IMR-90 (cell line): ENCODE measurements at regions not wholly inside any gene's neighbourhood (a gene's known extent, or its start where the extent isn't known, plus 50 kb on each side); places are given as distances from the start of the nearest gene placed in this dataset.

ENCODE experiments used
- ATAC-seq: fragments of 200-7000 bp; cut with Tn5 transposase; 2 replicates; pipeline ENCODE4 v1.9.1; 2020; ENCODE audit warnings: low read depth, mild to moderate bottlenecking, moderate library complexity
- BruUV-seq: library from RNA; stranded (reverse); fragments of 400-500 nt; replicated peaks from 2 replicates; lab custom pipeline; 2021; lab: Mats Ljungman, UMichigan
- CTCF ChIA-PET: fragments of 300-600 bp; formaldehyde crosslinking; extraction: SDS; loops from one replicate; lab custom pipeline; 2021; ENCODE audit warnings: antibody characterized with exemption; lab: Yijun Ruan, JAX
- POLR2A ChIA-PET: fragments of 300-600 bp; sonication (Branson Sonifier 250); formaldehyde crosslinking; loops from one replicate; lab custom pipeline; 2022; ENCODE audit warnings: antibody characterized with exemption; ENCODE audit not compliant: unreplicated experiment; lab: Charles Lee
- DNase-seq: peaks from one replicate; pipeline ENCODE4 v3.0.0; 2013
- H2AFZ ChIP-seq: replicated peaks from 2 replicates; pipeline ENCODE3; 2013; ENCODE audit warnings: low read length, mild to moderate bottlenecking; ENCODE audit not compliant: poor library complexity
- H2AK5ac ChIP-seq: 2 replicates; pipeline ENCODE4 v1.6.1; 2013; ENCODE audit warnings: low read depth, low read length, inconsistent platforms
- H2AK9ac ChIP-seq: replicated peaks from 2 replicates; pipeline ENCODE3; 2013; ENCODE audit warnings: mild to moderate bottlenecking, low read depth, low read length, moderate library complexity; ENCODE audit not compliant: poor library complexity
- H2BK120ac ChIP-seq: 2 replicates; pipeline ENCODE4 v1.6.1; 2013; ENCODE audit warnings: low read depth, low read length, inconsistent platforms
- H2BK15ac ChIP-seq: 3 replicates; pipeline ENCODE4 v1.6.1; 2013; ENCODE audit warnings: low read depth, low read length, inconsistent platforms
- H2BK20ac ChIP-seq: 2 replicates; pipeline ENCODE4 v1.6.1; 2013; ENCODE audit warnings: low read depth, mild to moderate bottlenecking, inconsistent platforms, low read length, moderate library complexity
- H2BK5ac ChIP-seq: 2 replicates; pipeline ENCODE4 v1.6.1; 2013; ENCODE audit warnings: mild to moderate bottlenecking, low read depth, low read length, inconsistent platforms; ENCODE audit not compliant: poor library complexity, severe bottlenecking
- H3K14ac ChIP-seq: replicated peaks from 2 replicates; pipeline ENCODE4 v1.6.1; 2013; ENCODE audit warnings: low read depth, low read length, inconsistent platforms
- H3K18ac ChIP-seq: 2 replicates; pipeline ENCODE4 v1.6.1; 2013; ENCODE audit warnings: low read depth, low read length, control low read depth
- H3K23ac ChIP-seq: 2 replicates; pipeline ENCODE4 v1.6.1; 2013; ENCODE audit warnings: low read depth, low read length, inconsistent platforms
- H3K27ac ChIP-seq: 2 replicates; pipeline ENCODE4 v1.5.1; 2013; ENCODE audit warnings: mild to moderate bottlenecking, control low read depth, low read length; ENCODE audit not compliant: insufficient read depth
- H3K27me3 ChIP-seq: 2 replicates; pipeline ENCODE4 v1.6.1; 2013; ENCODE audit warnings: low read length; ENCODE audit not compliant: control insufficient read depth, insufficient read depth
- H3K36me3 ChIP-seq: 2 replicates; pipeline ENCODE4 v1.6.1; 2013; ENCODE audit warnings: low read length, mixed read lengths; ENCODE audit not compliant: control insufficient read depth, insufficient read depth
- H3K4ac ChIP-seq: 2 replicates; pipeline ENCODE4 v1.6.1; 2013; ENCODE audit warnings: low read depth, low read length, inconsistent platforms
- H3K4me1 ChIP-seq: 2 replicates; pipeline ENCODE4 v1.6.1; 2013; ENCODE audit warnings: low read length, mixed read lengths; ENCODE audit not compliant: control insufficient read depth, insufficient read depth
- H3K4me2 ChIP-seq: 2 replicates; pipeline ENCODE4 v1.6.1; 2013; ENCODE audit warnings: low read depth, mild to moderate bottlenecking, control low read depth, low read length, moderate library complexity
- H3K4me3 ChIP-seq: 2 replicates; pipeline ENCODE4 v1.5.1; 2013; ENCODE audit warnings: low read depth, mild to moderate bottlenecking, control low read depth, low read length, moderate library complexity; ENCODE audit not compliant: insufficient read depth
- H3K56ac ChIP-seq: 2 replicates; pipeline ENCODE4 v1.6.1; 2013; ENCODE audit warnings: low read length, inconsistent platforms; ENCODE audit not compliant: insufficient read depth; ENCODE audit errors: extremely low read depth
- H3K79me1 ChIP-seq, 2 experiments: 2 replicates each; pipeline ENCODE4 v1.6.1; 2013; ENCODE audit warnings: low read length in 2 of 2, inconsistent platforms in 1 of 2, low read depth in 1 of 2
- H3K9ac ChIP-seq: 2 replicates; pipeline ENCODE4 v1.6.1; 2013; ENCODE audit warnings: low read depth, low read length, control low read depth
- H3K9me1 ChIP-seq: 2 replicates; pipeline ENCODE4 v1.6.1; 2013; ENCODE audit warnings: low read length, inconsistent platforms; ENCODE audit not compliant: insufficient read depth
- H3K9me3 ChIP-seq: 2 replicates; pipeline ENCODE4 v1.6.1; 2013; ENCODE audit warnings: low read length; ENCODE audit not compliant: control insufficient read depth, insufficient read depth
- H4K20me1 ChIP-seq: 2 replicates; pipeline ENCODE4 v1.6.1; 2013; ENCODE audit warnings: low read length, inconsistent platforms; ENCODE audit not compliant: insufficient read depth
- H4K5ac ChIP-seq: 2 replicates; pipeline ENCODE4 v1.6.1; 2013; ENCODE audit warnings: mild to moderate bottlenecking, low read depth, low read length, control low read depth
- H4K8ac ChIP-seq, 2 experiments: 2 replicates each; pipeline ENCODE4 v1.6.1; 2013; ENCODE audit warnings: low read depth in 2 of 2, low read length in 2 of 2, control low read depth in 1 of 2, inconsistent platforms in 1 of 2
- H4K91ac ChIP-seq: 2 replicates; pipeline ENCODE4 v1.6.1; 2013; ENCODE audit warnings: low read depth, low read length, inconsistent platforms; ENCODE audit not compliant: insufficient read depth
- BHLHE40 ChIP-seq: fragments of 150-350 bp; IDR thresholded peaks from 2 replicates; pipeline ENCODE4 v1.6.1; 2016; ENCODE audit warnings: mild to moderate bottlenecking, low read depth, low read length
- CEBPB ChIP-seq: IDR thresholded peaks from 2 replicates; pipeline ENCODE4 v1.6.1; 2012; ENCODE audit warnings: low read depth, low read length, improper control_type of control experiment
- CHD1 ChIP-seq: IDR thresholded peaks from 2 replicates; pipeline ENCODE4 v1.6.1; 2012; ENCODE audit warnings: low read depth, low read length, improper control_type of control experiment
- CTCF ChIP-seq: conservative IDR thresholded peaks from 2 replicates; pipeline ENCODE4 v1.5.1; 2012; ENCODE audit warnings: mild to moderate bottlenecking, low read depth, low read length, improper control_type of control experiment
- ELK1 ChIP-seq: fragments of 150-350 bp; IDR thresholded peaks from 2 replicates; pipeline ENCODE4 v1.6.1; 2016; ENCODE audit warnings: low read depth, mild to moderate bottlenecking, low read length, moderate library complexity, borderline replicate concordance
- FOS ChIP-seq: fragments of 150-350 bp; IDR thresholded peaks from 2 replicates; pipeline ENCODE4 v1.6.1; 2016; ENCODE audit warnings: low read depth, low read length
- MAFK ChIP-seq: IDR thresholded peaks from 2 replicates; pipeline ENCODE4 v1.6.1; 2012; ENCODE audit warnings: low read depth, low read length, improper control_type of control experiment
- MAZ ChIP-seq: IDR thresholded peaks from 2 replicates; pipeline ENCODE4 v1.6.1; 2012; ENCODE audit warnings: low read depth, mild to moderate bottlenecking, low read length, improper control_type of control experiment, moderate library complexity, borderline replicate concordance
- MXI1 ChIP-seq: IDR thresholded peaks from 2 replicates; pipeline ENCODE4 v1.6.1; 2012; ENCODE audit warnings: low read depth, mild to moderate bottlenecking, low read length, moderate library complexity, borderline replicate concordance
- NFE2L2 ChIP-seq: fragments of 150-350 bp; IDR thresholded peaks from 2 replicates; pipeline ENCODE4 v1.6.1; 2016; ENCODE audit warnings: low read depth, mild to moderate bottlenecking, low read length
- POLR2A ChIP-seq: IDR thresholded peaks from 2 replicates; pipeline ENCODE4 v1.6.1; 2012; ENCODE audit warnings: mild to moderate bottlenecking, low read depth, low read length
- RAD21 ChIP-seq: IDR thresholded peaks from 2 replicates; pipeline ENCODE4 v1.6.1; 2012; ENCODE audit warnings: low read length, improper control_type of control experiment
- RCOR1 ChIP-seq: IDR thresholded peaks from 2 replicates; pipeline ENCODE4 v1.6.1; 2012; ENCODE audit warnings: mild to moderate bottlenecking, low read length, improper control_type of control experiment; ENCODE audit not compliant: insufficient replicate concordance
- RFX5 ChIP-seq: IDR thresholded peaks from 2 replicates; pipeline ENCODE4 v1.8.0; 2012; ENCODE audit warnings: low read depth, mild to moderate bottlenecking, low read length, moderate library complexity
- SMC3 ChIP-seq: fragments of 150-350 bp; IDR thresholded peaks from 2 replicates; pipeline ENCODE4 v1.6.1; 2016; ENCODE audit warnings: low read depth, mild to moderate bottlenecking, antibody characterized with exemption, low read length, moderate library complexity
- USF2 ChIP-seq: fragments of 150-350 bp; IDR thresholded peaks from 2 replicates; pipeline ENCODE4 v1.6.1; 2017; ENCODE audit warnings: mild to moderate bottlenecking, antibody characterized with exemption, low read length, low read depth
- WGBS, 2 experiments: methylation state at CpG; one replicate each; pipeline versions ENCODE4 v1.1.5 to v1.1.7; 2013; ENCODE audit warnings: missing lambda C conversion rate in 2 of 2; ENCODE audit not compliant: insufficient read length in 1 of 2; ENCODE audit errors: extremely low coverage in 2 of 2; 5-methylcytosine and 5-hydroxymethylcytosine counted together
- dilution Hi-C: fragments of 300-500 bp; cut with HindIII; formaldehyde crosslinking; loops from one replicate; pipeline ENCODE4 v1.14.3; 2018; ENCODE audit warnings: low sequenced_read_pairs; ENCODE audit not compliant: unreplicated experiment
- in situ Hi-C: fragments of 300-500 bp; cut with MboI; formaldehyde crosslinking; loops from 3 replicates; pipeline ENCODE4 v1.14.3; 2019; ENCODE audit warnings: low sequenced_read_pairs, inconsistent platforms, mixed read lengths
- intact Hi-C: fragments of 100-400 bp; cut with micrococcal nuclease; formaldehyde crosslinking; loops from 2 replicates; pipeline ENCODE4 v1.10.0; 2022

GRCh38 chr15:24075420-24076089 is 388.4 kb upstream of the NDN start:
- CTCF ChIA-PET, result no interaction called here
- dilution Hi-C loops, result no loop called here
- in situ Hi-C loops, result no loop called here

More at GRCh38 chr15:24075420-24076089, 388.4 kb upstream of the NDN start:
- DNase-seq (no peak), ATAC-seq (no peak)
- no peak overlapping the region for H2BK20ac ChIP-seq
- H2BK120ac ChIP-seq, result no peak overlapping the region
- no peaks in the 10 kb centered on the region for H4K20me1 ChIP-seq
- no peak overlapping the region for H3K56ac ChIP-seq
- H3K27ac ChIP-seq, result no peak overlapping the region
- H3K9ac ChIP-seq, result no peak overlapping the region
- H3K4ac ChIP-seq, result no peak overlapping the region
- no peak overlapping the region for H3K18ac ChIP-seq
- H3K4me2 ChIP-seq, result no peak overlapping the region
- BruUV-seq, result no TSS peak
- no peak overlapping the region for H4K91ac ChIP-seq
- H3K4me1 ChIP-seq, result no peaks in the 10 kb centered on the region
- no peak overlapping the region for H2AK5ac ChIP-seq
- H2AFZ ChIP-seq, result no peak overlapping the region
- H2BK5ac ChIP-seq, result no peak overlapping the region
- no peak overlapping the region for H3K14ac ChIP-seq
- no peaks in the 10 kb centered on the region for H3K36me3 ChIP-seq
- TF ChIP-seq RCOR1 (no peak), CEBPB (no peak), FOS (no peak), CHD1 (no peak), ELK1 (no peak), CTCF (no peak), RFX5 (no peak), MXI1 (no peak), NFE2L2 (no peak), MAFK (no peak), SMC3 (no peak), USF2 (no peak), RAD21 (no peak), POLR2A (no peak), BHLHE40 (no peak), MAZ (no peak)
- no peak overlapping the region for H3K23ac ChIP-seq
- no peak overlapping the region for H3K4me3 ChIP-seq
- H3K9me1 ChIP-seq, result no peaks in the 10 kb centered on the region
- H3K79me1 ChIP-seq, result no peaks in the 10 kb centered on the region
- no peak overlapping the region for H4K5ac ChIP-seq
- H3K27me3 ChIP-seq, result no peaks in the 10 kb centered on the region
- no peak overlapping the region for H2AK9ac ChIP-seq
- intact Hi-C loops, result no loop called here
- POLR2A ChIA-PET, result no interaction called here
- WGBS, 2 experiments, result no CpG with 5 or more reads among the region's 2 CpGs
- H2BK15ac ChIP-seq, result no peak overlapping the region
- H4K8ac ChIP-seq, result no peak overlapping the region
- H3K9me3 ChIP-seq, result peaks cover 2% of the 10 kb centered on the region
